ENCODE measurements at regions not wholly inside any gene's neighbourhood (a gene's known extent, or its start where the extent isn't known, plus 50 kb on each side); places are given as distances from the start of the nearest gene placed in this dataset.
A peak's percentile ranks its signal among the peaks of the same experiment; 100 is the strongest.

DNA sequence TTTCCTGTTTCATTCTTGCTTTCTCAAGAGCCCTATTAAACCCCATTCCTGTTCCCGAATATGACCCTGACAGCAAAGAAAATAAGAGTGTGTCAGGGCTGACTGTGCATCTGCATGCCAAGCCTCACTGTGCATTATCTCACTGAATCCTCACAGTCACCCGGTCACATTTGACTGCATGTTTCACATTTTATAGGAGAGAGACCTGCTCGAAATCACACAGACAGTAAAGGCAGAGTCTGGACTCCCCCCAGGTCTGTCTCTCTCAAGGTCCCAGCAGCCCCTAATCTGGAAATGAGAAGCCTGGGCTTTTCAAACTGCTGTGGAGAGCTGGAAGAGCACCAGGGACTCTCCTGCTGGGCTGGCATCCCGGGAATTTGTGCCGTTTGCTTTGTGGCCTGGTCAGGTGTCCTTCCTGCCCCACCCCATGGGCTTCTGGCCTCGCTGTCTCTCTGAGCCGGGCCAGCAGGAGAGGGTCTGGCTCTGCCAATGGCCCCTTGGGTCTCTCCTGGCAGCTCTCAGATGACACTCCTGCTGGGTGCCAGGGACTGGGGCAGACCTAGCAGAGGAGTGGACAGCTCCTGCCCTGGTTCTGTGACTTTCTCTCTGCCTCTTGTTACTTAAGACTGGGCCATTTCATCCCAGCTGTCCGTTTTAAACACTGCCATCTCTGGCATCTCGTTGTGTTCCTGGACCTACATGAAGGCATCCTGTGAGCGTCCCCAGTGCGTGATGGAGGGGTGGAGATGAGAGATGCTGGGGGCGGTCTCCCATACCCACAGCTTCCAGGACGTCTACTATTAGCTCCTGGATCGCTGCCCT is 173.6 kb downstream of the ARHGAP12 start:
- DNase-seq (ENCODE audit: extremely low read depth in 1 of 11, low read depth in 9 of 11, low spot score in 4 of 11) = no peak

DNA sequence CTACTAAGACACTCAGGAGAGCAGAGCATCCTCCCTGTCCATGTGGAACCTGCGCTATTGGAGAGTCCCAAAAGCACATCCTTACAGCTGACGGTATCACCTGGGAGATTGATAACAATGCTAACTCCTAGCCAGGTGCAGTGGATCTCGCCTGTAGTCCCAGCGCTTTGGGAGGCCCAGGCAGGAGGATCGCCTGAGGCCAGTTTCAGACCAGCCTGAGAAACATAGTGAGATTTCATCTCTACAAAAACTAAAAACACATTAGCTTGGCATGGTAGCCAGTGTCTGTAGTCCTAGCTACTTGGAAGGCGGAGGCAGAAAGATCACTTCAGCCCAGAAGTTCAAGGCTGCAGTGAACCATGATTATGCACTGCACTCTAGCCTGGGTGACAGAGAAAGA is 174.9 kb downstream of the ARHGAP12 start:
- no peak for DNase-seq (ENCODE audit: extremely low read depth in 1 of 11, low read depth in 9 of 11, low spot score in 4 of 11)

DNA sequence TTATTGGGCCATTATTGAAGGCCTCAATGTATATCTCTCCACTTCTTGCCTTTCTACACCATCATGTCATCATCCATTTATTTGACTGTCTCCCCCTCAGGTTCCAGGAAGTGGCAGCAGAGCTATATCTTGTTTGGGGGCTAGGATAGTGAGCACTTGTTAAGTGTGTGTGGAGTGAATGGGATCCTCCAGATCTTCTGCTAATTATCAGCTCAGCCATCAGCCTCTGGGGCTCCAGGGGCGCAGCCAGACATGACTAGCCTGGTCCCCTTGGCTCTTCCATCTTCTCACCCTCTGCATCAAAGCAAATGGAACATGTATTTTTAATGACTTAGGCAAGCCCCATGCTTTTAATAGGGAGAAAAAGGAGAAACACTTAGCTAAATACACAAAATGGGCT is 176.5 kb downstream of the ARHGAP12 start:
- no peak for DNase-seq (ENCODE audit: extremely low read depth in 1 of 11, low read depth in 9 of 11, low spot score in 4 of 11)

DNA sequence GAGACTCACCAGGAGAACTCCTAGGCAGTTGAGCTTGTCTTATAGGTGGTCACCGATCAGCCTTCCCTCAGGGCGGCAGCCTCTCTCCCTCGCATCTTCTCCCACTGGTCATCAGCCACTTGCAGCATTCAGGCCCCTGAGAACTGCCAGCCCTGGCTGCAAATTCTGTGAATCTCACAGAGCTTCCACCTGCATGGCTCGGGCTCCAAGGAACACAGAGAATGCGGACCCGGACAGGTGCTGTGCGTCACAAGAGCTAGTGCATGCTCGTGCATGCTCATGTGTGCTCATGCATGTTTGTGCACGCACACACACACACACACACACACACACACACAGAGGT is 176.9 kb downstream of the ARHGAP12 start:
- DNase-seq (ENCODE audit: extremely low read depth in 1 of 11, low read depth in 9 of 11, low spot score in 4 of 11) = no peak

DNA sequence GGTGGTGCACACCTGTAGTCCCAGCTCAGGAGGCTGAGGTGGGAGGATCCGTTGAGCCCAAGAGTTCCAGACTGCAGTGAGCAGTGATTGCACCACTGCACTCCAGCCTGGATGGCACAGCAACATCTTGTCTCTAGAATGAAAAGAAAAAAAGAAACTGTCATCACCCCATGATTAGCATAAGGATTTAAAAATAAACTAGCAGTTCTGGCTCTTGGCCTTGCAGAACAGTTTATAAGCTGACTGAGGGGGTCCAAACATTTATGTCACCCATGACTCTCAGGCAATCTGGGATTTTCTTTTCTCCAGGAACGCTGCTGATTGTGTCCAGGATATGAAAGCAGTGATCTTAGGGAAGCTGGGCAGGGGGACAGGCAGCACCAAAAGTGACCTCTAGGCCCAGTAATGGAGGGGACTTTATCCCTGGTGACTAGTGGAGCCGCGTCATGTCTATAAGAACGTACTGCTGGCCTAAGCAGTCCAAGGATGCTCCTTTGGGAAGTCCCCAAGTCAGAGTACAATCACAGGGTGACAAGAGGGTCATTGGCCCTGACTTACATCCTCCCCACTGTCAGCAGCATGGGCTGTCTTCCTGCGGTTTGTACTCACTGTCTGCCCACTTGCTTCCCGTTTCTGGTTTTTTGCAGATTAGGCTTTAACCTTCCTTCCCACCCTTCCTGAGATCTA is 177.4 kb downstream of the ARHGAP12 start:
- DNase-seq (ENCODE audit: extremely low read depth in 1 of 11, low read depth in 9 of 11, low spot score in 4 of 11) = no peak

DNA sequence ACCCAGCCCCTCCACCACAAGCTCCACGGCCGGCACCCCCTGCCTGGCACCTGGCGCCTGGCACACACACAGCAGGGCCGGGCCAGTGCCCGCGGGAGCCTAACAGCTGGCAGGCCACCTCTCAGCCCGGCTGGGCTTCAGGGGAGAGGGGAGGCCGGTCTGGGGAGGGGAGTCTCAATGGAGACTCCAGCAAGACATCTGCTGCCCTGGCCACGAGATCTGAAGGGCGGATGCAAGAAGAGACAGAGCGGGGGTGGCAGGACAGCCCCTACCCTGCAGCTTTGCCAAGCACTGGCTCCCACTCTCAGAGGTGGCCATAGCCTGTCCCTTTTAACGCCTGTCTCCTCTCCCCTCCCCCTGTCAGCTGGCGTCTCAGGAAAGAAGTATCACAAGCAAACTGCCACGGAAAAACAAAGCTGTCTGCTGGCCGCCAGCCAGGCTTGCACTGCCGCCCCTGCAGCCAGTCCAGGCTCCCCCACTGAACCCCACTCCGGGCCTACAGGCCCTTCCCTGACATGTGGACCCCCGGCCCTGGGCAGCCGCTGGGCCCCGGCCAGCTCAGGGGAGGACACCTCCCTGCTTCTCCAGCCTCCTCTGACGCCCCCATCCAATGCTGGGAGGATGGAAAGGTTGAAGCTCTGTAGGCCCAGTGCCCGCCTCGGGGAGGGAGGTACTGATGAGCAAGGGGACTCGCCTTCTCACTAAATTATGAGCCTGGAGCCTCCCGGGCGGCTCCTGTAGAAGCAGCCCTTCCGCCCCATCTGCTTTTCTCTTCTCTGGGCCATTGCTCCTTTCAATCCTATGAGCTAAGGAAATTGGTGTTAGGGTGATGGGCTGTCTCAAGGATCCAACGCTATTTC is 178.4 kb downstream of the ARHGAP12 start:
- peak in 1 of 11 donors; percentile 43 for DNase-seq (ENCODE audit: extremely low read depth in 1 of 11, low read depth in 9 of 11, low spot score in 4 of 11)

DNA sequence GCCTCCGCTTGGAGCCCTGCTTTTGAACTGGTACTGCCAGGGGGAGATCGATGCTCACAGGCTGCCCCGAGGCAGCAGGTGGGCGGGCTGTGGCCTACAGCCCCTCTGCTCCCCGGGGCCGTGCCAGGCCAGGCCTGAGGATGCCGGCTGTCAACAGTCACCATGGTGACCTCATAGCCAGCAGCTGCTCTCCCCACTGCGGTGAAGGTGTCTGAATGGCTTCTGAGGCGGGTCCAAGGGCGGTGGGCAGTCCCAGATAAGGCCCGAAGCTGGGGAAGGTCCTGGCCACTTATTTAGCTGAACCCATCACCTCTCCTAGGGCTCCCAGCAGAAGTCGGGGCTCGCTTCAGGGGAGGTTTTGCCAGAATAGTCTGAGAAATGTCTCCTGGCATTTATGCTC is 179.3 kb downstream of the ARHGAP12 start:
- DNase-seq (ENCODE audit: extremely low read depth in 1 of 11, low read depth in 9 of 11, low spot score in 4 of 11) = no peak

DNA sequence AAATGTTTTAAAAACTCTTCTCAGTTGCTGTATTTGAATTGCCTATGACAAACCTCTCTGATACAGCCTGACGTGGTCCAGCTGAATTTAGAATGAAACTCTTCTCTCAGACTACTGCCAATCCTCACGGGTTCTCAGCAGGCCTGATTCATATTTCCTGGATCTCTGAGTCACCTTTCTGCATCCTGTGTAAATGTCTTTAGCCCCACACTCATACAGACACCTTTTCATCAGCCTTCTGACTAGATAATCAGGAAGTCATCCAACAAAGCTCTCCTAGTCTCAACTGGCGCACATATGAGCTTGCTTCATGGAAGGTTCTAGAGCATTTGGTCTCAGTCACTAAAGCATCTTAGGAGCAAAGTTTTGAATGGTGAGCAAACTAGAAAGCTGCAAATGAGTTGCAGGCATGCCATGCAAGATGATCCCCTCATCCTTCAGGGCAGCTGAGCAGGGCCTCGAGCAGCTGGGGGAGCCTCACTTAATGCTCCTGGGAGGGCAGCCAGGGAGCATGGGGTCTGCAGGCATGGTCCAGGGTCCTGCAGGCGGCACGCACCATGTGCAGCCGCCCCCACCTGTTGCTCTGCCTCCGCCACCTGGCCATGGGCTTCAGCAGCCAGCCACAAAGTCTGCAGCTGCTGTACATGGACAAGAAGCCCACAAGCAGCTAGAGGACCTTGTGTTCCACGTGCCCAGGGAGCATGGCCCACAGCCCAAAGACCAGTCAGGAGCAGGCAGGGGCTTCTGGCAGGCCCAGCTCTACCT is 182.8 kb downstream of the ARHGAP12 start:
- DNase-seq (ENCODE audit: extremely low read depth in 1 of 11, low read depth in 9 of 11, low spot score in 4 of 11) = no peak

DNA sequence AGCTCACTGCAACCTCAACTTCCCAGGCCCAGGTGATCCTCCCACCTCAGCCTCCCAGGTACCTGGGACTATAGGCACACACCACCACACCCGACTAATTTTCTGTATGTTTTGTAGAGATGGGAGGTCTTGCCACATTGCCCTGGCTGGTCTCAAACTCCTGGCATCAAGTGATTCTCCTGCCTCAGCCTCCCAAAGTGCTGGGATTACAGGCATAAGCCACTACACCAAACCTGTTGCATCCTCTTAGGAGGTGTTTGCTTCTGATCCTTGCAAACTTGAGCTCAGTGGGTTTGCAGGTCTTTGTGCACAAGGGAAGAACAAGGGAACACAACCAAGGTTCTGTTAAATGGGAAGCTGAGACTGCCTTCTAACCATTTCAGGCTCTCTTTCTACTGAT is 184.6 kb downstream of the ARHGAP12 start:
- DNase-seq (ENCODE audit: extremely low read depth in 1 of 11, low read depth in 9 of 11, low spot score in 4 of 11) = no peak

DNA sequence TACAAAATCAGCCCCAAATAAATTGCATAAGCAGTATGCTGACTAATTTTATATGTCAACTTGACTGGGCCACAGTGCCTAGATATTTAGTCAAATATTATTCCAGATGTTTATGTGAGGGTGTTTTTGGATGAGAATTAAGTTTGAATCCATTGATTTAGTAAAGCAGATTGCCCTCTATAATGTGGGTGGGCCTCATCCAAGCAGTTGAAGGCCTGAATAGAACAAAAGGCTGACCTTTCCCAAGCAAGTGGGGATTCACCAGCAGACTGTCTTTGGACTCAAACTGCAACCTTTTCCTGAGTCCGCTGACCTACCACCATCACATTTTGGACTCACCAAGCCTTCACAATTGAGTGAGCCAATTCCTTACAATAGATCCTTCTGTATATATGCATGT is 186.4 kb downstream of the ARHGAP12 start:
- DNase-seq (ENCODE audit: extremely low read depth in 1 of 11, low read depth in 9 of 11, low spot score in 4 of 11) = no peak

DNA sequence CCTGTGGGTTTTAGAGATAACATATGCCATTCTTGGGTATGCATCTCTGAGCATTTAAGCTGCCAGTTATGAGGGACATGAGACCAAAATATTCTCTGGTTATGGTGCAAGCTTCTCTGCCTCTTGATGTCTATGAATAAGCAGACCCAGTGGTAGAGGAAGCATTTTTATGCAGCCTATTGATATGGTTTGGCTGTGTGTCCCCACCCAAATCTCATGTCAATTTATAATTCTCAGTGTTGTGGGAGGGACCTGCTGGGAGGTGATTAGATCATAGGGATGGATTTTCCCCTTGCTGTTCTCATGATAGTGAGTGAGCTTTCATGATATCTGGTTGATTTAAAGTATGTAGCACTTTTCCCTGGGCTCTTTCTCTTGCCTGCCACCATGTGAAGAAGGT is 187.2 kb downstream of the ARHGAP12 start:
- no peak for DNase-seq (ENCODE audit: extremely low read depth in 1 of 11, low read depth in 9 of 11, low spot score in 4 of 11)

DNA sequence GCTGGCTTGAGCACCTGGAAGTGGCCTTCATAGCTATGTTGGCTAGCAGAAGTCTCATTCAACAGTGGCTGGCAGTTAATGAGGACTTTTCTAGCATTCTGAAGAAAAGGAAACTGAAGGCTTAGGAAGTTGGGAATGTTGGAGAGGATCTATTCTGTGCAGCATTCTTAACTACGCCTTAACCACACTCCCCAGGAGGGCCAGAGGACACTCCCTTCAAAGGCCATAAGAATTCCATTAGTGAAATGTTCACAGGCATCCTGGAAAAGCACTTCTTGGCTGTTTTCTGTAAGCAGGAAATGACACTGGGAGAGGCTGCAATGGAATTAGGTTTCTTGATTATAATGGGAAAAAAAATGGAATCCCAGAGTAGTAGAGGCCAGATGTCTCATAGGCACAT is 188.9 kb downstream of the ARHGAP12 start:
- no peak for DNase-seq (ENCODE audit: extremely low read depth in 1 of 11, low read depth in 9 of 11, low spot score in 4 of 11)

DNA sequence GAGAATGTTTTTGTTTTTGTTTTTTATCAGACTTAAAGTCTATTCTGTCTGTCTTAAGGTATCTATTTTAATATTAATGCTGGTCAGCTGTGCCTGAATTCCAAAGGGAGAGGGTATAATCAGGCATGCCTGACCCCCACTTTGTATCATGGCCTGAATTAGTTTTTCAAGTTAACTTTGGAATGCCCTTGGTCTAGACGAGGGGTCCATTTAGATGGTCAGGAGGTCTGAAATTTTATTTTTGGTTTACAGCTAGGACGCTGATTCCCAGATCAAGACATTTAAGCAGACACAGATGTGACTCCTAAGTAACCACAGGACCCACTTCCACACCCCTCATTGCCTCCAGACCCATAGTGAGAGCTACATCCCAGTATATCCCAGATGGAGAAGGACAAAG is 189.5 kb downstream of the ARHGAP12 start:
- no peak for DNase-seq (ENCODE audit: extremely low read depth in 1 of 11, low read depth in 9 of 11, low spot score in 4 of 11)

DNA sequence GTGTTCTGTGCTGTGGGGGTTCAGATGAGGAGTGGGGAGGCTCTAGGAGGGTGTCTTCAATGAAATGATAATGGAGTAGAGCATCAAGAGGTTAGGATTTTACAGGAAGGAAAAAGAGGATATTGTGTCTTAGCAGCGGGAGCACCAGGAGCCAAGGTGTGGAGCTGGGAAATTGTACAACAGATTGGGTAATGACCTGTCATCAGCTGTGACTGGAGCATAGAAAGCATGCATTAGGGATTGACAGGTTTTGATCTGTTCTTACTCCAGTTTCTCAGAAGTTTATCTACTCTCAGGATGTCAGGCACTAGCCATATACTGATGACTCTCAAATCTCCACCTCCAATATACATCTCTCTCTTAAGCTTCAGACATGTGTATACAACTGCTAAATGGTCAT is 196.9 kb downstream of the ARHGAP12 start:
- DNase-seq (ENCODE audit: extremely low read depth in 1 of 11, low read depth in 9 of 11, low spot score in 4 of 11) = no peak

DNA sequence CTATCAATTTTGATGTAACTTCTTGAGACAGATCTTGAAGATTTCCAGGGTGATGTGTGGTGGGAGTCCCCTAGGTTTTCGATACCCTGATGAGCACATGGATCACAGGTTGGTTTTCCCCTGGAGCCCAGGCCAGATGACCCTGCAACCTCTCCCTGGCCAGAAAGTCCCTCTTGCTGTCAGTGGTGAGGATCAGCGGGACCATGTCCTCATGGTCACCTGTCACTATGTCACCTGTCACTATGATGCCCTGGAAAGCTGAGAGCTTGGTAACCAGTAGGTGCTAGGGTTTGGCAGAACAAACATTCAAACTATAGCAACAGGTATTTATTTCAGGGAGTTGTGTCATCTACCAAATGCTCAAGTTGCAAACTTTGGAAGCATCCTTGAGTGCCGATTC is 197.9 kb downstream of the ARHGAP12 start:
- no peak for DNase-seq (ENCODE audit: extremely low read depth in 1 of 11, low read depth in 9 of 11, low spot score in 4 of 11)

DNA sequence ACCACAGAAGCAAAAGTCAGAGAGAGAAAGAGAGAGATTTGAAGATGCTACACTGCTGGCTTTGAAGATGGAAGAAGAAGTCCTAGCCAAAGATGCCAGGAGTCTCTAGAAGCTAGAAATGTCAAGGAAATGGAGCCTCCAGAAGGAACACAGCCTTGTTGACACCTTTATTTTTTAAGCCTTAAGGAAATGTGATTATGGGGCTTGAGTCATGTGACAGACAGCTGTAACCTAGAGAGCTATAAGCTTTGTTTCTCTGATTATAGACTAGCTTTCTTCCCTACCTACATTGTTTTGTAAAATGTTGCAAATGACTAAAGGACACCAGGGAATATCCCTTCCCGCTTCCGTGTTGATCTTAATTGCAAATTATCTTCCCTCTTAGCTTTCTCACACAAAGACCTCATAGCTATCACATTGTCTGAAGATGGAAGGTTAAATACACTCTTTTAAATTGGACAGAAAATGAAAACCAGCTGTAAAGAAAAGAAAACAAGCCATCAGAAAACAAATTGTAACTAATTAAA is 199.9 kb downstream of the ARHGAP12 start:
- DNase-seq (ENCODE audit: extremely low read depth in 1 of 11, low read depth in 9 of 11, low spot score in 4 of 11) = no peak

DNA sequence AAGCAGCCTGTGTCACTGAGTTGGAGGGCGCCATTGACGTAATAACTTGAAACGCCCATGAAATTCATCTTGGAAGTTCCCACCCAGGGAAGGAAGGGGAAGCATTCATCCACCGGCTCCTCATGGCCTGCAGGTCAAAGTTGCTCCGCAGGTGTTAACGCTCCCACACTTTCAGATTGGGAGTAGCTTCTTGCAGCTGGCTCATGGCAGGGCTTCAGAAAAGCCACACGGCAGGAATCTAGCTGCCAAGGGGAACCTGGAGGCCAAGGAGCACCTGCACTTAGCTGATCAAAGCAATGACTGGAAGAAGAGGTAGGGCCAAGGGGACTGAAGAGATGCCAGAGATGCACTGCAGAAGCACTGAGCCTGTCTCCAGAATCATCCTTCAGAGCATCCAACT is 203.2 kb downstream of the ARHGAP12 start:
- no peak for DNase-seq (ENCODE audit: extremely low read depth in 1 of 11, low read depth in 9 of 11, low spot score in 4 of 11)

DNA sequence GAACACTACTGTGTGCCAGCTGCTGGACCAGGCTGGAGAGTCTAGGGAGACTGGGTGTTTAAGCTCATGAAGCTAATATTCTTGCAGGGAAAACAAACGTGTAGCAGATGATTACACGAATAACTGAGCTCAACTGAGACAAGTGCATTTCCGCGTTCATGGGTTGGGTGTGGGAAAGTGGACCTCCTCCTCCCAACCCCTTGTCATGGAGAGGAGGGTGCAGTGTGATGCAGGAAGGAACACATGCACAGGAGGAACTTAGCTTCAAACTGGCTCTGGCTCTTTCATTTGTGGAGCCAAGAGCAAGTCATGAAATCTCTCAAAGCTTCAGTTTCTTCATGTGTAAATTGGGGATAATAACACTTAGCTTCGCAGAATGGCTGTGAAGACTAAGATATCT is 204.3 kb downstream of the ARHGAP12 start:
- no peak for DNase-seq (ENCODE audit: extremely low read depth in 1 of 11, low read depth in 9 of 11, low spot score in 4 of 11)

DNA sequence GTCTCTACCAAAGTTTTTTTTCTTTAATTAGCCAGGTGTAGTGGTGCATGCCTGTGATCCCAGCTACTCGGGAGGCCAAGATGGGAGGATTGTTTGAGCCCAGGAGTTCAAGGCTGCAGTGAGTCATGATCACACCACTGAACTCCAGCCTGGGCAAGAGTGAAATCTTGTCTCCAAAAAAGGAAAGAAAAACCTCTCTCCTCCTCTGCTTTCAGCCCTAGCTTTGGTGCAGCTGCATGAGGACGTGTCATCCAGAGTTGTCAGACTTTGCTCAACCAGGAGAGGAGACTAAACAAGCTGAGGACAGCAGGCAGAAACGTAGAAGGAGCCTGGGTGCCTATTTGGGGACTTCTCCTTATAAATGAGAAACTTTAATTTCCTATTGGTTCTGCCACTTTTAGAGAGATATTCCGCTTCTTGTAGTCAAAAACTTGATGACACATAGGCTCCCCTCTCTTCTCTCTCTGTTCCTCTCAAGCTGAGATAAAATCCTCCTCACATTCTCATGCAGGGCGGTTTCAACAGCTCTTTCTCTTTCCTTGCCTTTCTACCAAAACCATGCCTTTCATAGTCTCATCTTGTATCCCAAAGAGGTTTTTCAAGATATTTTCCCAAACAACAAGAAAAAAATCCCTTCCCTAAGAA is 205.4 kb downstream of the ARHGAP12 start:
- DNase-seq (ENCODE audit: extremely low read depth in 1 of 11, low read depth in 9 of 11, low spot score in 4 of 11) = no peak
